SH-SY5Y (cell line): ENCODE measurements at regions not wholly inside any gene's neighbourhood (a gene's known extent, or its start where the extent isn't known, plus 50 kb on each side); places are given as distances from the start of the nearest gene placed in this dataset.

Experiments used
- GATA2 ChIP-seq: IDR thresholded peaks from 2 replicates; pipeline ENCODE4 v1.6.1; 2011; ENCODE audit warnings: mild to moderate bottlenecking, low read depth, low read length
- GATA3 ChIP-seq: IDR thresholded peaks from 2 replicates; pipeline ENCODE4 v1.6.1; 2011; ENCODE audit warnings: low read depth, mild to moderate bottlenecking, low read length, moderate library complexity

DNA sequence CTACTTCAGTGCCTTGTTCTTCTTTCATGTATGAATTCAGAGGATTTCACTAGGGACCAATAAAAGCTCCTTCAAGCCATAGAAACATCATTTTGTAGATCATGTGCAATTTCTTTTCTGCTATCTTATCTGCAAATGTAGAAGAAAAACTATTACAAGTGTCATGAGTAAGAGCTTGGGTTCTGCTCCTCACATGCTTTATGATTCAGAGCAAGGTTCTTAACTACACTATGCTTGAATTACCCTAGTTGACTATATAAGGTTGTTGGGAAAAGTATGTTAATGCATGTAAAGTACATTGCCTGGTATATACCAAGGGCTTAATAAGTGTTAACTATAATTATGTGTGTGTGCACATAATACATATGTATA, 91.4 kb upstream of the S1PR1 start:
- TF ChIP-seq GATA2 (no peak), GATA3 (no peak)
